ENCODE measurements at regions not wholly inside any gene's neighbourhood (a gene's known extent, or its start where the extent isn't known, plus 50 kb on each side); places are given as distances from the start of the nearest gene placed in this dataset.

DNA sequence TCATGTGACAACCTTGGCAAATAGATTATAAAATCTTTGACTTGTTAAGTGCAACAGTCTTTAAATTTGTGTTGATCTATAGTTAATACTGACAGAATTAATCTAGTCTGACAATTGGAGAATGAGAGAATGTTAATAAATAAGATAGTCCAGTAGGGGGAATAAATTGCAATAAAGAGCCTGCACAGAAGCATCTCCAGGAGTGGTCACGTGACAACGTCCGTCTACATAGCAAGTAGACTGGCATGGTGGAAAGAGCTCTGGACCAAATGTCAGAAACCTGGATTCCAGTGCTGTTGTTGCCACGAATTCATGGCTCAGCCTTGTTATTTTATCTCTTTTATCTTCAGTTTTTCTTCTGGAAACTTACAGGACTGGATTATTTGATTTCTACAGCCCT lies 436.5 kb downstream of the RAB28 start:
- no peak for DNase-seq (ENCODE audit: low read depth)

GRCh38 chr4:13036841-13037240 lies 447.3 kb downstream of the RAB28 start:
- DNase-seq (ENCODE audit: low read depth): no peak

DNA sequence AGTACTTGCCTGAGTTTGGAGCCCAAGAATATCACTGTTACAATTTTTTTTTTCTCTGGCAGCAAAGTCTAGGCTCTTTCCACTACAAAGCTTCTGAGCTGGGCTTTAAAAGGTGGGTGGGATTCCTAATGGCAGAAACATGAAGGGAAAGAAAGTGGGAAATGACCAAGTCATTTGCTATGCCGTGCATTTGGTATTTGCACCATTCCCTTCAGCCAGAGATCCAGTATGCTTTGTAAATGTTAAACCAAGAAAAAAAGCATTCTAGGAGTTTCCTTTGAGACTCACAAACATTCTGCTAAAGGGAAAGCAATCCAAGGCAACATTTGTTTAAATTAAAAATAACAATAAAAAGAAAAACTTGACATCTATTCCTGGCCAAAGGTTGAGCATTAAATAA lies 451.2 kb downstream of the RAB28 start:
- no peak for DNase-seq (ENCODE audit: low read depth)

DNA sequence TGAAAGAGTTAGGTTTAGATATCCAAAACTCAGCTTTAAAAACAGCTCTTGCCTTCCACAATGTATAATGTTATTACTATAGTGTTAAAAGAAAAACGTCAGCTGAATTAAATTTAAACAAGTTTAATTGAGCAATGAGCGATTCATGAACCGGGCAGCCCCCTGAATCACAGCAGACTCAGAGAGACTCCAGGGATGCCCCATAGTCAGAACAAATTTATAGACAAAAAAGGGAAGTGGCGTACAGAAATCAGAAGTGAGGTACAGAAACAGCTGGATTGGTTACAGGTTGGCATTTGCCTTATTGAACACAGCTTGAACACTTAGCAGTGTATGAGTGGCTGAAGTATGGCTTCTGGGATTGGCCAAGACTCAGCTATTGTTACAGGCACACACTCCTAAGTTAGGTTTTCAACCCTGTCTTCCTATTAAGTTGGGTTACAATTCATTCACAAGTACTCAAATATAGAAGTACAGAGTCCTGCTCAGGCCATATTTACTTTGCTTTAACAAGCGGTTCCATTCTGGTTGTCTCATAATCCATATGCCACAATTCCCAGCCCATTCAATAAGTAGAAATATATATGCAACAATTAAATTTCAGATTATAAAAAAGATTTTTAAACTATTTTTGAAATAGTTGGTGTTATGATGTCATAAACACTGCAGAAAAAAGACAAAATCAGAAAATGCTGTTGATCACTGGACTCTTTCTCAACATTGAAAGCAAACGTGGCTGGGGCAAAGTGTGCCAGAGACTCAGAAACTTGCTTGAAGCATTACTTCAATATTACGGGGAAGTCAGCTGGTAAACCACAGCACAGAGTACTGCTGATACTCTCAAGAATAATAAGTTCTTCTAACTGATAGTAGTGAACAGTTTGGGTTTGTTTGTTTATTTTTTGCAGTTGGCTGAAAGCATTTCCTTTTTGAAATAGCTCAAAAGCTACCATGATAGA lies 459.7 kb downstream of the RAB28 start:
- DNase-seq (ENCODE audit: low read depth): no peak

- DNase-seq (ENCODE audit: low read depth): no peak
Measured at GRCh38 chr4:13007802-13008470, 476.2 kb downstream of the RAB28 start.

DNA sequence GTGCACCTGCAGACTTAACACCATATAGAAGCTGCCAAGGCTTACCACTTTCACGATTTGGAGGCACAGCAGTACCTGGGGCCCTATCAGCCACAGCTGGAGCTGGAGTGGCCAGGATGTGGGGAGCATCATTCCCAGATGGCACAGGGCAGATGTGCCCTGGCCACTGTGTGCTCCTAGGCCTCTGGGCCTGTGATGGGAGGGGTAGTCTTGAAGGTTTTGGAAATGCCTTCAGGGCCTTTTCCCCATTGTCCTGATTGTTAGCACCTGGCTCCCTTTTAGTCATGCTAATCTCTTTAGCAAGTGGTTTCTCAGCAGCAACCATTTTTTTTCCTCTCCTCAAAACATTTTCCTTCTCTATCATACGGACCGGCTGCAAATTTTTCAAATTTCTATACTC lies 490.2 kb downstream of the RAB28 start:
- DNase-seq (ENCODE audit: low read depth): no peak

GRCh38 chr4:12987284-12987683 lies 496.9 kb downstream of the RAB28 start:
- no peak for DNase-seq (ENCODE audit: low read depth)

- no peak for DNase-seq (ENCODE audit: low read depth)
Measured at GRCh38 chr4:12979797-12980196, 504.3 kb downstream of the RAB28 start.

GRCh38 chr4:12978310-12978709 lies 505.8 kb downstream of the RAB28 start:
- no peak for DNase-seq (ENCODE audit: low read depth)

DNA sequence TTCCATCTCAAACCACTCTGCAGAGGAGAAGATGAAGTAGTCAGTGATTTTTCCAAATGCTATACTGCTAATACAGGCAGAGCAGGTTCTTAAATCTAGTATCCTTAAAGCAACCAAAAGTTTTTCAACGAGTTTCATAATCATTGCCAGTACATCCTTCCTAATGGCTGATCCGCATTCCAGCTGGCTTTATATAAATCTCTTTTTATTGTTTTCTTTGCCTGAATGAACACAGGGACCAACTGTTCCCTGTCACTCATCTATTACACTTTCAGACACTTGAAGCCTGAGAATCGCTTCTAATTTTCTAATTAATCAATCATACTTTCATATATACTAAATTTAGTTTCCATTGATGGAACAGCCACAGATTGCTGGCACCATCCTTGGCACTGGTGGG lies 508.6 kb downstream of the RAB28 start:
- DNase-seq (ENCODE audit: low read depth): no peak

DNA sequence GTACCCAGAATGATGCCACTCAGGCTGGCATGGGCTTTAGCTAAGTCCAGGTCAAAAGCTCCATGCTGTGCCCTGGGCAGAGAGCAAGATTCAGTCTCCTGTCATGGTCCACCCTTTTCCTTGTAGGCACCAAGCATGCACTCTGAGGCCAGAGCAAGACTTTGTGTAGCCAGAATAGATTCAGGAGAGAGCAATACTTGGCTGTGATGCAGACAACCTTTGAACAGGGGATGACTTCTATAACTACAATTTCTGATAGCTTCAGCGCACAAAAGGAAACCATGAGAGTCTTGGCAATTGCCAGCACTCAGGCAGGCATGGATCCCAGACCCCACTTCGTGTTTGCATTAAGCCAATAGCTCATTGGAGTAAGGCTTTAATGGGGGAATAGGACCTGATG lies 510.6 kb downstream of the RAB28 start:
- DNase-seq (ENCODE audit: low read depth): no peak

DNA sequence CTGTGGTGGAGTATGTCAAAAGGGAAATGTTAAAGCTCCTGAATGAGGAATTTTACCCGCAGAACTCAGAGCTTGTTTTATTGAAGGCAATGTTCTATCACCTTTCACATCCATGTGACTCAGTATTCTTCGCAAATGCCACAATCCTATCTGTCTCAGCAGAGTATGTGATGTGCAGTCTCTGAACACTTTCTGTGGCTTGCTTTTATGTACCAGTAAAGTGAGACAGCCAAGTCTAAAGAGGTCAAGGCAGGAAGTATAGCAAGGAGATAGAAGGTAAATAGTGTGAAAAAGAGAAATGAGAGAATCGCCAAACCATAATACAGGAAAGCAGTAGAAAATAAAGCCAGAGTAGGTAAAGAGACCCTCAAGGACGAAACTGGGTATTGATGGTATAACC lies 515.8 kb downstream of the RAB28 start:
- DNase-seq (ENCODE audit: low read depth): no peak

DNA sequence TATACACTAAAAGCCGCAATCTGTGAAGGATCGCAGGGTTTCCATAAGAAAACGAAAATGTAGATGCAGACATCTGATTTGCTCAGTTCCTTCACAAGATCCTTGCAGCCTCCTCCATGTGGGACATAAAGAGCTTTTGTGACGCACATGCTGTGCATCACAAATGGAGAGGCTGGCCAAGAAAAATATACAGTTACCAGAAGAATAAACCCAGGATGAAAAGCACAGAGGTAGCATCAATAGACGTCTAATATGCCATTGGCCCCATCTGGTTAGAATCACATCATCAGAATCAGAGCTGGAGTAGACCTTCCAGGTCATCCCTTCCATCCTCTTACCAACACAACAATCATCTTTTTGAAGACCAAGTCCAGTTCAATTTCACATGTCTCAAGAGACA lies 517.4 kb downstream of the RAB28 start:
- no peak for DNase-seq (ENCODE audit: low read depth)

DNA sequence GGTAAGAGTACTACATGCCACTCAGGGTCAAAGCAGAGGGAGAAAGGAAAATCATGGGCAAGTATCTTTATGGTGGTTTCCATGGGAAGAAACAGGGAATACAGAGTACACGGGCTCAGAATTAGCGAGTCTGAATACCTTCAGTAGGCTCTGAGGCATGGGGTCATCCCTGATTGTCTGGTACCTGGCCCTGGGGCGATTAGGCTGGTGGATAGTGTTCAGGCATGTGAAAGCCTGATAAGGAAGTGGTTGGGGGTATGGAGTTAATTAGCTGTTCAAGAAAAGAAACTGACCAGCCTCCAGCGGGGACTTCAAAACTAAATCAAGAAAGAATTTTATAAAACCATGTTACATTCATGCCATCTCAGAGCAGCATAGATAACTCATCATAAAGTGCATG lies 518.8 kb downstream of the RAB28 start:
- DNase-seq (ENCODE audit: low read depth): no peak

DNA sequence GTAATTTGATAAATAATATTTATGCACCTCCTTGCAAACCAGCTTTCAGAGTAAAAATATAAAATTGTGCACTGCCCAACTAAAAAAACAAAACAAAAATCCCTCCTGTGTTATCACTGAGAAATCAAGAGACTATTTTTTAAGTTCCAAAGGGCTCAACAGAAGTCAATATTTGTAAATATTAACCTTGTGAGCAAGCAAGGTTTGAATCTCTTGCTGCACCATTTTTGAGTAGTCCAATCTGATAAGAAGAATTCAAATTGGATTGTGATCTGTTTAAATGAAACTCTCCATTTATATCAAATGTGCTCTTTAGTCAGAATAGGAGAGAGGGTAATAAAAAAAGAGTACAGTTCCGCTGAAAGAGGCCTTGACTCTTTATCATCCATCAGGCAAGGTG lies 520.2 kb downstream of the RAB28 start:
- DNase-seq (ENCODE audit: low read depth): no peak

GRCh38 chr4:12963291-12963690 lies 520.8 kb downstream of the RAB28 start:
- DNase-seq (ENCODE audit: low read depth): no peak

GRCh38 chr4:12961713-12962112 lies 522.4 kb downstream of the RAB28 start:
- no peak for DNase-seq (ENCODE audit: low read depth)

GRCh38 chr4:12958436-12958835 lies 525.7 kb downstream of the RAB28 start:
- no peak for DNase-seq (ENCODE audit: low read depth)

GRCh38 chr4:12957108-12957507 lies 527.0 kb downstream of the RAB28 start:
- DNase-seq (ENCODE audit: low read depth): no peak

DNA sequence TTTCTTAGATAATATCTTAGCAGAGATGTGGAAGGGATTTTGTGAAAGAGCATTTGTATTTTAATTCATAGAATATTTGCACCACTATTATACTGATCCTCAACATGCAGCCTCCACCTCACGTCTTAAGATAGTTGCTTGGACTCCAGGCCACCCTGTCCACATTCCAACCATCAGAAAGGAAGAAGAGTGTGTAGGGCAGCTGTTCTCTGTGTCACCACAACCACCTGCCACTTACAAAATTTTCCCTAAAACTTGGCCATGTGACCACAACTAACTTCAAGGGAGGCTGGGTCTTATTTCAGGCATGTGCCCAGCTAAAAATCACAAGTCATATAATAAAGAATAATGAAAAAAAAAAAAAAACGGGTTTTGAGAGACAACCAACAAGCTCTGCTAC lies 528.1 kb downstream of the RAB28 start:
- no peak for DNase-seq (ENCODE audit: low read depth)

GRCh38 chr4:12949719-12950490 lies 534.2 kb downstream of the RAB28 start:
- DNase-seq (ENCODE audit: low read depth): no peak

DNA sequence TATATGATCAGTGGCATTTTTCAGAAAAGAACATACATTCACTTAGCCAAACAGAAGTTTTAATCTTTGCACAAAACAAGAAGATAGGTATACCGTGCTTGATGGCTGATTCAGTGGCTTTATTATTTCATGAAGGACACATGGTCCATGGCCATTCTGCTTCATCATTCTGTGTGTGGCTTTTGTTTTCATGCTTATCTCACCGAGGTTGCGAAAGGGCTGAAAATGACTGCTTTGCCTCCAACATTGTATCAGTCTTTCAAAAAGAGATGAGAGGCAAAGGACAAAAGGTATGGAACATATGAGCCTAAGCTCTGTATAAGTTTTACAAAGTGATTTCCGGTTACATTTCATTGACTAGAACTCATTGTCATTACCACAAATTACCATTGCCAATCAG lies 541.1 kb downstream of the RAB28 start:
- DNase-seq (ENCODE audit: low read depth): no peak

- no peak for DNase-seq (ENCODE audit: low read depth)
Measured at GRCh38 chr4:12933760-12934221, 550.3 kb downstream of the RAB28 start.
